Psoas muscle (tissue), 7 donors: ENCODE measurements at regions not wholly inside any gene's neighbourhood (a gene's known extent, or its start where the extent isn't known, plus 50 kb on each side); places are given as distances from the start of the nearest gene placed in this dataset.

ENCODE experiments used
- ATAC-seq, 4 donors: fragments of 200-7000 bp; cut with Tn5 transposase; one replicate each; pipeline ENCODE4 v1.9.1; 2020; ENCODE audit warnings: moderate library complexity in 3 of 4, mild to moderate bottlenecking in 2 of 4
- DNase-seq, 2 donors: peaks; one replicate each; pipeline ENCODE4 v3.0.0-alpha.2; 2020
- H3K27ac ChIP-seq: fragments of 200-600 bp; one replicate; pipeline ENCODE4 v1.8.0; 2022
- H3K27me3 ChIP-seq, 3 donors: fragments of 200-600 bp in 1 of 3; one replicate each; pipeline versions ENCODE4 v1.6.1 to v1.8.0; 2013 to 2022; ENCODE audit warnings: low read length in 2 of 3, mild to moderate bottlenecking in 2 of 3, moderate library complexity in 1 of 3; ENCODE audit not compliant: insufficient read depth in 3 of 3
- H3K36me3 ChIP-seq, 2 donors: fragments of 200-600 bp in 1 of 2; one replicate each; pipeline versions ENCODE4 v1.6.1 to v1.8.0; 2013 to 2022; ENCODE audit warnings: low read depth in 1 of 2, mild to moderate bottlenecking in 1 of 2, moderate library complexity in 1 of 2; ENCODE audit not compliant: insufficient read depth in 1 of 2
- H3K4me1 ChIP-seq: fragments of 200-600 bp; one replicate; pipeline ENCODE4 v1.8.0; 2022
- H3K4me3 ChIP-seq: fragments of 200-600 bp; one replicate; pipeline ENCODE4 v1.8.0; 2022; ENCODE audit warnings: mild to moderate bottlenecking
- H3K9me3 ChIP-seq: fragments of 200-600 bp; one replicate; pipeline ENCODE4 v1.8.0; 2022
- CTCF ChIP-seq: fragments of 200-600 bp; IDR thresholded peaks from one replicate; pipeline ENCODE4 v1.8.0; 2022; ENCODE audit warnings: antibody characterized with exemption
- WGBS, 3 donors: extraction: QIAGEN DNeasy Blood & Tissue Kit; methylation state at CpG; one replicate each; pipeline versions ENCODE4 v1.1.6 to v1.1.7; 2013; 5-methylcytosine and 5-hydroxymethylcytosine counted together
- intact Hi-C, 2 donors: fragments of 100-400 bp; cut with DNase I; formaldehyde crosslinking; loops; one replicate each; pipeline versions ENCODE4 v1.11.0 to v1.14.2; 2022
- donor health status: healthy with polysubstance abuse.
- donor health status: DM: no; HTN: no; CAD: no; lungs with moderate emphysema.
- donor health status: Bipolar disorder and iron deficiency.
- donor health status: healthy.
- donor health status: DM: yes; HTN: yes; CAD: no.
- donor health status: DM: no; HTN: no; CAD: no.
- donor health status: DM: yes; HTN: yes; CAD: no.

GRCh38 chr2:238576674-238577073, 149.9 kb downstream of the ASB1 start:
- Histone ChIP-seq H3K4me3 (no peak overlapping the region), H3K9me3 (no peaks in the 10 kb centered on the region), H3K27me3 (peaks cover 0 to 6% (median 2%) of the 10 kb centered on the region in 3 donors), H3K4me1 (no peaks in the 10 kb centered on the region), H3K27ac (no peak overlapping the region), H3K36me3 (no peaks in the 10 kb centered on the region)
- no peak for DNase-seq
- TF ChIP-seq CTCF = no peak
- WGBS, 3 donors = 72 to 76% (median 73%) methylated on average over 3 of the region's 3 CpGs
- ATAC-seq = no peak
- intact Hi-C loops = no loop called here

- TF ChIP-seq CTCF = no peak
- DNase-seq (no peak), ATAC-seq (no peak)
- intact Hi-C loops = no loop called here
- H3K36me3 ChIP-seq = no peaks in the 10 kb centered on the region
- WGBS, 3 donors = 68 to 86% (median 71%) methylated on average over 9 of the region's 9 CpGs
- H3K9me3 ChIP-seq = no peaks in the 10 kb centered on the region
- H3K27ac ChIP-seq = no peak overlapping the region
- peaks cover 0 to 6% (median 2%) of the 10 kb centered on the region in 3 donors for H3K27me3 ChIP-seq
- no peaks in the 10 kb centered on the region for H3K4me1 ChIP-seq
- no peak overlapping the region for H3K4me3 ChIP-seq
Observed at GRCh38 chr2:238578256-238578655, 151.5 kb downstream of the ASB1 start.

- DNase-seq (no peak), ATAC-seq (no peak)
- intact Hi-C loops = no loop called here
- H3K9me3 ChIP-seq = no peaks in the 10 kb centered on the region
- H3K4me3 ChIP-seq = no peak overlapping the region
- peaks cover 0 to 6% (median 2%) of the 10 kb centered on the region in 3 donors for H3K27me3 ChIP-seq
- no peak overlapping the region for H3K27ac ChIP-seq
- no peak for TF ChIP-seq CTCF
- 70 to 76% (median 72%) methylated on average over 4 of the region's 4 CpGs for WGBS, 3 donors
- no peaks in the 10 kb centered on the region for H3K36me3 ChIP-seq
- no peaks in the 10 kb centered on the region for H3K4me1 ChIP-seq
Observed at GRCh38 chr2:238580486-238580885, 153.8 kb downstream of the ASB1 start.

GRCh38 chr2:238581126-238581525, 154.4 kb downstream of the ASB1 start:
- 88 to 92% (median 90%) methylated on average over 4 of the region's 4 CpGs for WGBS, 3 donors
- intact Hi-C loops = no loop called here
- DNase-seq = no peak
- peaks cover 0 to 4% (median 2%) of the 10 kb centered on the region in 3 donors for H3K27me3 ChIP-seq
- no peaks in the 10 kb centered on the region for H3K36me3 ChIP-seq
- no peak overlapping the region for H3K4me3 ChIP-seq
- no peak overlapping the region for H3K27ac ChIP-seq
- TF ChIP-seq CTCF = no peak
- no peaks in the 10 kb centered on the region for H3K9me3 ChIP-seq
- no peaks in the 10 kb centered on the region for H3K4me1 ChIP-seq
- ATAC-seq = no peak

GRCh38 chr2:238582159-238582558, 155.4 kb downstream of the ASB1 start:
- Histone ChIP-seq H3K9me3 (no peaks in the 10 kb centered on the region), H3K27ac (no peak overlapping the region), H3K27me3 (peaks cover 0 to 2% (median 0%) of the 10 kb centered on the region in 3 donors), H3K4me1 (no peaks in the 10 kb centered on the region), H3K36me3 (no peaks in the 10 kb centered on the region), H3K4me3 (no peak overlapping the region)
- TF ChIP-seq CTCF = no peak
- DNase-seq = no peak
- WGBS, 3 donors = 57 to 76% (median 64%) methylated on average over 1 of the region's 1 CpG
- no peak for ATAC-seq
- intact Hi-C loops = no loop called here
